C4-2B (cell line): ENCODE measurements at regions not wholly inside any gene's neighbourhood (a gene's known extent, or its start where the extent isn't known, plus 50 kb on each side); places are given as distances from the start of the nearest gene placed in this dataset.

Experiments used
- ZFX ChIP-seq: fragments of 450-650 bp; IDR thresholded peaks from 2 replicates; pipeline ENCODE4 v1.6.1; 2017
- TF ChIP-seq, protein P1 (sequence below): fragments of 450-650 bp; conservative IDR thresholded peaks from 2 replicates; pipeline ENCODE4 v1.5.1; 2017; ENCODE audit warnings: mild to moderate bottlenecking

DNA sequence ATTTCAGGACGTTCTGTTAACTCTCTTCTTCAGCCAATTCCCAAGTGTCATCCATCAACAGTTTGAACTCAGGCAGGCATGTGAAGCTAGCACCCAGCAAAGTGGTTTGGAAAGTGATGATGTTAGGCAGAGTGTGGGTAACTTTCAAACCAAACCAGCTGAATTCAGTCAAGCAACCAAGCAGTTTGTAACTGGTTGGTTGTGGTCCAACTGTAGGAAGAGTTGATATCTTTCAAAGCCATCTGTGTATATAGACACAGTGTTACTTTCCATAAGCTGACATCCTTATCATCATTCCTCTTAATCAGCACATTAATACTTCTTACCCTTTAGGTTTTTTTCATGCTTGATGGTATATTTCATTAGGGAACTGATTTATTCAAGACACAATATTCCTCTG lies 72.2 kb upstream of the NUPR2 start:
- TF ChIP-seq, protein P1, sequence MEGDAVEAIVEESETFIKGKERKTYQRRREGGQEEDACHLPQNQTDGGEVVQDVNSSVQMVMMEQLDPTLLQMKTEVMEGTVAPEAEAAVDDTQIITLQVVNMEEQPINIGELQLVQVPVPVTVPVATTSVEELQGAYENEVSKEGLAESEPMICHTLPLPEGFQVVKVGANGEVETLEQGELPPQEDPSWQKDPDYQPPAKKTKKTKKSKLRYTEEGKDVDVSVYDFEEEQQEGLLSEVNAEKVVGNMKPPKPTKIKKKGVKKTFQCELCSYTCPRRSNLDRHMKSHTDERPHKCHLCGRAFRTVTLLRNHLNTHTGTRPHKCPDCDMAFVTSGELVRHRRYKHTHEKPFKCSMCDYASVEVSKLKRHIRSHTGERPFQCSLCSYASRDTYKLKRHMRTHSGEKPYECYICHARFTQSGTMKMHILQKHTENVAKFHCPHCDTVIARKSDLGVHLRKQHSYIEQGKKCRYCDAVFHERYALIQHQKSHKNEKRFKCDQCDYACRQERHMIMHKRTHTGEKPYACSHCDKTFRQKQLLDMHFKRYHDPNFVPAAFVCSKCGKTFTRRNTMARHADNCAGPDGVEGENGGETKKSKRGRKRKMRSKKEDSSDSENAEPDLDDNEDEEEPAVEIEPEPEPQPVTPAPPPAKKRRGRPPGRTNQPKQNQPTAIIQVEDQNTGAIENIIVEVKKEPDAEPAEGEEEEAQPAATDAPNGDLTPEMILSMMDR: no peak
- no peak for TF ChIP-seq ZFX
